Neural crest cell (in vitro differentiated cells): ENCODE measurements at regions not wholly inside any gene's neighbourhood (a gene's known extent, or its start where the extent isn't known, plus 50 kb on each side); places are given as distances from the start of the nearest gene placed in this dataset.

Experiments
- DNase-seq: peaks from one replicate; pipeline ENCODE4 v3.0.0; 2021; ENCODE audit warnings: low read depth, mixed read lengths, low spot score
- H3K27ac Mint-ChIP-seq: one replicate; pipeline ENCODE4 v1.8.0; 2021; ENCODE audit warnings: mild to moderate bottlenecking, mixed read lengths; ENCODE audit not compliant: unreplicated experiment
- H3K27me3 Mint-ChIP-seq: 2 replicates; pipeline ENCODE4 v1.8.0; 2021; ENCODE audit warnings: low read depth, mild to moderate bottlenecking, mixed read lengths
- H3K36me3 Mint-ChIP-seq: 2 replicates; pipeline ENCODE4 v1.8.0; 2021; ENCODE audit warnings: low read depth, mild to moderate bottlenecking, mixed read lengths
- H3K4me1 Mint-ChIP-seq: 2 replicates; pipeline ENCODE4 v1.8.0; 2021; ENCODE audit warnings: mixed read lengths
- H3K4me3 Mint-ChIP-seq: one replicate; pipeline ENCODE4 v1.8.0; 2021; ENCODE audit warnings: mild to moderate bottlenecking, mixed read lengths
- H3K9me3 Mint-ChIP-seq: 2 replicates; pipeline ENCODE4 v1.8.0; 2021; ENCODE audit warnings: mixed read lengths
- TF ChIP-seq, protein P1 (sequence below): fragments of 200-600 bp; sonication (generic); conservative IDR thresholded peaks from 2 replicates; pipeline ENCODE4 v1.5.0; 2021; ENCODE audit warnings: antibody characterized with exemption, mild to moderate bottlenecking

DNA sequence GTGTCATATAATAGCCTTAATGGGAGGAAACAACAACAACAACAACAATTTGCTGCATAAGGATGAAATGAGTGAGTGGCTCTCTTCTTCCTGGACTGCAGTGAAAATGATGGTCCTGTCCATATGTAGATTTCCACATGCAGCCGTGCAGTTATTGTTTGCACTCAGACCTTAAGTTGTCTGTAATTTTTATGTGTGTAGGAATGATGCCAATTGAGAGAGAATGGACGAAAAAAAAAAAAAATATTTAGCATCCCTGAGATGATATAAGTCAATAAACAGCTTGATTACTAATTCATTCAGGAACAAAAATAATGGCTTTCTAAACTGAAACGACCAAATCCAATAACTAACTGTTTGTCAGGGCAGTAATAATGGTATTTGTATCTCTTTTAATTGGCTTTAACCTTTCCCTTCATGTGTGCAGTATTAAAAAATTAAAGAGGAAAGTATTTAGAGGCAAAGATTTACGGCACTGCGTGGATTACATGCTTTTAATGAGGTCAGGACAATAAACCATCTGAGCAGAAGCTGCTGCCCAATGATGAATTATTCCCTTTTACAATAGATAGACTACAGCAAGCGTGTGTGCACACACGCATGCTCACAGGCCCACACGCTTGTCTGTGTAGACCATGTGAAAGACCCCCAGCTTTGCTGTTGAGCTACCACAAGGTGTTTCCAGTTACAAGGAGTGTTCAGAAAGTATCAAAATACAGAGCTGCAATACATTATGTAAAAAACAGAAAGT is 459.5 kb upstream of the WWC1 start:
- no peak for DNase-seq
- Mint-ChIP-seq H3K27me3 (peaks cover 2% of the 10 kb centered on the region), H3K36me3 (no peaks in the 10 kb centered on the region), H3K4me1 (peaks cover 4% of the 10 kb centered on the region), H3K27ac (no peak overlapping the region), H3K9me3 (no peaks in the 10 kb centered on the region), H3K4me3 (no peak overlapping the region)
- TF ChIP-seq, protein P1, sequence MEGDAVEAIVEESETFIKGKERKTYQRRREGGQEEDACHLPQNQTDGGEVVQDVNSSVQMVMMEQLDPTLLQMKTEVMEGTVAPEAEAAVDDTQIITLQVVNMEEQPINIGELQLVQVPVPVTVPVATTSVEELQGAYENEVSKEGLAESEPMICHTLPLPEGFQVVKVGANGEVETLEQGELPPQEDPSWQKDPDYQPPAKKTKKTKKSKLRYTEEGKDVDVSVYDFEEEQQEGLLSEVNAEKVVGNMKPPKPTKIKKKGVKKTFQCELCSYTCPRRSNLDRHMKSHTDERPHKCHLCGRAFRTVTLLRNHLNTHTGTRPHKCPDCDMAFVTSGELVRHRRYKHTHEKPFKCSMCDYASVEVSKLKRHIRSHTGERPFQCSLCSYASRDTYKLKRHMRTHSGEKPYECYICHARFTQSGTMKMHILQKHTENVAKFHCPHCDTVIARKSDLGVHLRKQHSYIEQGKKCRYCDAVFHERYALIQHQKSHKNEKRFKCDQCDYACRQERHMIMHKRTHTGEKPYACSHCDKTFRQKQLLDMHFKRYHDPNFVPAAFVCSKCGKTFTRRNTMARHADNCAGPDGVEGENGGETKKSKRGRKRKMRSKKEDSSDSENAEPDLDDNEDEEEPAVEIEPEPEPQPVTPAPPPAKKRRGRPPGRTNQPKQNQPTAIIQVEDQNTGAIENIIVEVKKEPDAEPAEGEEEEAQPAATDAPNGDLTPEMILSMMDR: no peak

DNA sequence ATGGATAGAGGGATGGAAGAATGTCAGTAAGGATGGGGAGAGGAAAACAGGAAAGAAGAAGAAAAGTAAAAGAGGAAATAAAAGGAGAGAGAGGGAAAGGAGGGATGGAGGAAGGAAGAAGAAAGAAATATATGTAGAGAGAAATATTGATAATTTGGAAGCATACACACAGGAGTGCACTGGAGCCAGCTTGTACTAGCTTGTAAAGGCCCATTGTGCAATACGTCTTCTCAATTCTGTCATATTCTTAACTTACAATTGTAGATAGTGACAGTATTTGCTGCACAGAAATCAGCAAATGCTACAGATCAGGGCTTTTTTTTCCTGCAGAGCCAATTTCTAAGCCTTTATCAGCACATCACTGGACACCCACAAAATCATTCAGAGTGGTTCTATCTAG is 458.8 kb upstream of the WWC1 start:
- no peak for DNase-seq
- no peak overlapping the region for H3K4me3 Mint-ChIP-seq
- H3K36me3 Mint-ChIP-seq: no peaks in the 10 kb centered on the region
- no peaks in the 10 kb centered on the region for H3K9me3 Mint-ChIP-seq
- no peak overlapping the region for H3K27ac Mint-ChIP-seq
- TF ChIP-seq, protein P1: no peak
- H3K4me1 Mint-ChIP-seq: peaks cover 4% of the 10 kb centered on the region
- peaks cover 2% of the 10 kb centered on the region for H3K27me3 Mint-ChIP-seq

DNA sequence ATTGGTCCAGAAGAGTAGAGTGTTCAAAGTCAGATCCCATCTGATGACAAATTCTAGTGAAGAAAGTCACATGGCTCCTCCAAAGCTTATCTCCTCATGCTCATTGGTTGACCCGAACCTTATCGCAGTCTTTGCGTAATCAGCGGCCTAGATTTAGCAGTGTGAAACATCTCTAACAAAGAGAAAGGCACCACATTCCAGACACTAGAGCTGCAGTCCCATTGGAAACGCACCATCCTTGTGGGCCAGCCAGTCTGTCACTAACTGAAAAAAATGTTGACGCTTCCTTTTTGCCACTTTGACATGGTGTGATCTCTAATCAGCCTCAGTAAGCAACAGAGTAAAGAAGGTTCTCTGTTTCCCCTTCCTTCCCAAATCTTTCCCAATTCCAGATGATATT is 458.0 kb upstream of the WWC1 start:
- H3K36me3 Mint-ChIP-seq: no peaks in the 10 kb centered on the region
- no peaks in the 10 kb centered on the region for H3K27me3 Mint-ChIP-seq
- no peaks in the 10 kb centered on the region for H3K9me3 Mint-ChIP-seq
- no peak overlapping the region for H3K27ac Mint-ChIP-seq
- H3K4me3 Mint-ChIP-seq: no peak overlapping the region
- no peak for DNase-seq
- TF ChIP-seq, protein P1: no peak
- H3K4me1 Mint-ChIP-seq: peaks cover 4% of the 10 kb centered on the region

DNA sequence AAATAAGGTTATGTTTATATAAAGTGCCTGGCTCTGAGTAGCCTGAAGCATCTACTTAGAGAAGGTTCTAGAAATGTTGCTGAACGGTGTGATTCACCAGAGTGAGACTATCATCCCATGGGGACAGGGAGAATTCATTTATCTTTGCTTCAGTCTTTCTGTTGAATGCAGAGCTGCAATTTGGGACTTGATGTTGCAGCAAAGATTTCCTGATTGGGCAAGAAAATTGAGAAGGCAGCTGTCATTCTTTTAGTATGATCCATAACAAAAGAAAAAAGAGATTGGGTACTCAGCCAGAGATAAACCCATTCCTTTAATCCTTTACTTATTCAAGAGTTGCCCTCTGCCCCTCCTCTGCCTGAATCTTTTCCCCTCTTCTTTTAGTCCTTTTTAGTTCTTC is 456.3 kb upstream of the WWC1 start:
- no peak for DNase-seq

DNA sequence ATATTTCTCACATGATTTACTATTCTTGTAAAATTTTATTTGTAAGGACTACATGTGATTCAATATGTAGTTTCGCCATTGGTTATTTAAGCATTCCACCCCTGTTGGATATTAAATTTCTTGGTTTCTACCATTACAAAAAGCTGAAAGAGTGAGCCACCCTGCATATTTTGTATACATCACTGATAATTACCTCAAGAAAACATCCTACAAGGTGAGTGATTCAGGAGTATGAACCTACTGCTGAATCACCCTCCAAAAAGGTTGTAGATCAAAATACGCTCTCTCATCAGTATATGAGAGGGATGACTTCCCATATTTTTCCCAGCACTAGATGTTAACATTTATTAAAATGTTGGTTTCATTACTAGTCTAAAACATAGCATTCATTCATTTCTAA is 454.3 kb upstream of the WWC1 start:
- H3K4me3 Mint-ChIP-seq: no peak overlapping the region
- DNase-seq: no peak
- TF ChIP-seq, protein P1: no peak
- H3K4me1 Mint-ChIP-seq: peaks cover 4% of the 10 kb centered on the region
- H3K27me3 Mint-ChIP-seq: no peaks in the 10 kb centered on the region
- H3K9me3 Mint-ChIP-seq: no peaks in the 10 kb centered on the region
- no peak overlapping the region for H3K27ac Mint-ChIP-seq
- no peaks in the 10 kb centered on the region for H3K36me3 Mint-ChIP-seq

More for the DNA sequence above, 456.3 kb upstream of the WWC1 start:
- Mint-ChIP-seq H3K36me3 (no peaks in the 10 kb centered on the region), H3K4me1 (peaks cover 4% of the 10 kb centered on the region), H3K27ac (no peak overlapping the region), H3K9me3 (no peaks in the 10 kb centered on the region), H3K27me3 (no peaks in the 10 kb centered on the region), H3K4me3 (no peak overlapping the region)
- TF ChIP-seq, protein P1: no peak
